HG03432 (cell line): ENCODE measurements at regions not wholly inside any gene's neighbourhood (a gene's known extent, or its start where the extent isn't known, plus 50 kb on each side); places are given as distances from the start of the nearest gene placed in this dataset.

Experiments
- ATAC-seq: cut with Tn5 transposase; IDR thresholded peaks from one replicate; pipeline ENCODE4 v1.9.1; 2021; ENCODE audit warnings: mild to moderate bottlenecking, moderate library complexity; ENCODE audit not compliant: unreplicated experiment

- ATAC-seq, result no peak
Measured at GRCh38 chr4:180491210-180491609, 1752.0 kb upstream of the TENM3 start.

DNA sequence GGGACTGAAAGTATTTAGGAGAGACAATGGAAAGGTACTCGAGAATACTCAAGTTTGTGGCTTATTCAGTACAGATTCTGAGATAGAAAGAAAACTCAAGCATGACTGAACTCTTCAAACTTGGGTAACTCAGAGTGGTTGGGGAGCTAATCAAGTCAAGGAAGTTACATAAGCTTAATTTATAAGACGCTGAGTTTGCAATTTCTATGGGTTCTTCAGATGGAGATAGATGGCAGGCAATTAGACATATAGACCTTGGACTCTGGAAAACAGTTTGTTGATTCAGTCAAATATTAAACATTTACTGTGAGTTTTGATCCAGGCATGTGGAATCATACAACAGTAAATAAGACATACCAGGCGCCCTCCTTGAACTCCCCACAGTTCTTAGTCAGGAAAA, 1749.9 kb upstream of the TENM3 start:
- ATAC-seq, result no peak

DNA sequence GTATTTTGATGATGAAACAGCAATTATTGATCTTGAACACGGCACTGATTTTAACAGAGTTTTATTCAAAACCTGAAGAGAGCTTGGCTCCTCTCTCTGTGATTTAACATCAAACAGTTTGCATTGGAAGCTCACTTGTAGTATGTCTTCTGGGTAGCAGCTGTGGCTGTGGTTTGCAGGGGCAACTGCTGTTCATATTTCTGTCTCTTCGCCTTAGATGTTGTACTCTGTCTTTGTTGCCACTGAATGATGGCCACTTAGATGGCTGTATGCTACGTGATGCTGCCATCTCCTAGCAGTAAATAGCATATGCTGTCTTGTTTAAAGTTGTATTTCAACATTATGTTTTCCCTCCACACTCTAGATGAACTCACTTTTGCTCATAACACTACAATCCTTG, 1743.0 kb upstream of the TENM3 start:
- no peak for ATAC-seq

DNA sequence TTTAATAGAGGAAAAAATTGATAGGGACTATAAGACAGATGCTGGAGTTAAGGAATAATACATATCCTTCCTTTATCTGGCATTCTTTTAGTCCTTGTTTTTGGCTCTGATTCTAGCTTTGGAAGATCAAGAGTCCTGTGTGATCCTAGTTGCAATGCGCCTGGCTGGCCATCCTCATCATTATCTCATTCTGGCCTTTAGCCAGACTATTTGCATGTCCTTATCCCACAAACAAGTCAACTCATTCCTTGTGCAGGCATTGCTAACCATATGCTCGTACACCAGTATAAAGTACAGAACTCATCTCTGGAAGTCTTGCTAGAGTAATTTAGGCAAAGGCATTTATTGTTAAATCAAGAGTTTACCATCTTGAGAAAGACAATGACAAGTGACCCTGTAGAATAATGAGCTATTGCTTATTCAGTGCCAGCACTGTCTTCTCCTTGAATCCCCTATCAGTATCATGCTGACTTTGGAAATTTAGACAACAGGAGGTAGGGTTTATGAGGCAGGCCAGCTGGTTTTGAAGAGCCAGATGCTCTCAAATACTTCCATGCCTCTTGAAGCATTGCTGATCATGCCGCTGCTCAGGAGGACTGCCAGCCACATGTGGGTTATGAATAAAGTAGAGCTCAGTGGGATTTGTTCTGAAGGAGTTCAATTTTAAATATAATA, 1730.3 kb upstream of the TENM3 start:
- no peak for ATAC-seq

GRCh38 chr4:180518906-180519305, 1724.3 kb upstream of the TENM3 start:
- no peak for ATAC-seq

- no peak for ATAC-seq
Measured at GRCh38 chr4:180521181-180521580, 1722.0 kb upstream of the TENM3 start.

GRCh38 chr4:180525523-180526077, 1717.6 kb upstream of the TENM3 start:
- ATAC-seq, result no peak

- ATAC-seq, result no peak
Measured at GRCh38 chr4:180528003-180528402, 1715.2 kb upstream of the TENM3 start.

- no peak for ATAC-seq
Measured at GRCh38 chr4:180530787-180531186, 1712.4 kb upstream of the TENM3 start.

DNA sequence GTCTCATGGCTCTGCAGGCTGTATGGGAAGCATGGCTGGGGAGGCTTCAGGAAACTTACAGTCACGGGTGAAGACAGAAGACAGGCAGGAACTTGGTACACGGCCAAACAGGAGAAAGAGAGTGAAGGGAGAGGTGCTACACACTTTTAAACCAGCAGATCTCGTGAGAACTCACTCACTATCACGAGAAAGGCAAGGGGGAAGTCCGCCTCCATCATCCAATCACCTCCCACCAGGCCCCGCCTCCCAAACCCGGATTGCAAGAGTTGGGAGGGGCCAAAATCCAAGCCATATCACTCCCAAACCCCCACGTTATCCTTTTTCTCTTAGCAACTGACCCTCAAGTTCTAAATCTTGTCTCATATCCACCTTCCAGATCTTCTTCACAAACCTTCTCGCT, 1710.5 kb upstream of the TENM3 start:
- ATAC-seq, result no peak

DNA sequence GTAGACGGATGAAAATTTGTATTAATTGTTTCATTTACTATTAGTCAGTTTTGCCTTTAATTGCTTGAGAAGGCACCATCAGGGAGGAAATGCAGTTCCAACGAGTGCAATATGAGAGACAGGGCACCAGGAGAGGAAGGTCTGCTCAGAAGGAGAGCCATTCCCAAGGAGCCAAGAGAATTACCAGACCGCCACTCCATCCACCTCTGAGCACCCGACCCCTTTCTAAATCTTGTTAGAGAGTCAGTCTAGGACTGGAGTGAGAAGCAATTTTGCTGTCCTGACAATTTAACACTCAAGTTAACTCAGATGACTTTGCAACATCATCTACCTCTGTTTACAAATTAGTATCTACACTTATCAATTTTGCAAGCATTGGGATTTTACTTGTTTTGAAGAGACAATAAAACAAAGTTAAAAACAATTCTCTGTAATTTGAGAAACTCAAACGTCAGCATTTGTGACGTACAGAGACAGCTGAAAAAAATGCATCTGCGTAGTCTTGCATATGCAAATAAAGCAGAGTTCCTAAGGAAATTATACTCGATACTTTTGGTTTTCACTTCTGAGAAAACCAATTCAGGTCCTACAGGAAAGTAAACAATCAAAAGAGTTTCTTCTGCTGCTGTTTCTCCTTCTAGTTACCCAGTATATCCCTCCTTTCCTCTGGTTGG, 1704.7 kb upstream of the TENM3 start:
- ATAC-seq, result no peak

GRCh38 chr4:180539284-180539683, 1703.9 kb upstream of the TENM3 start:
- ATAC-seq, result peak; percentile 77

GRCh38 chr4:180541678-180542077, 1701.5 kb upstream of the TENM3 start:
- ATAC-seq, result no peak

DNA sequence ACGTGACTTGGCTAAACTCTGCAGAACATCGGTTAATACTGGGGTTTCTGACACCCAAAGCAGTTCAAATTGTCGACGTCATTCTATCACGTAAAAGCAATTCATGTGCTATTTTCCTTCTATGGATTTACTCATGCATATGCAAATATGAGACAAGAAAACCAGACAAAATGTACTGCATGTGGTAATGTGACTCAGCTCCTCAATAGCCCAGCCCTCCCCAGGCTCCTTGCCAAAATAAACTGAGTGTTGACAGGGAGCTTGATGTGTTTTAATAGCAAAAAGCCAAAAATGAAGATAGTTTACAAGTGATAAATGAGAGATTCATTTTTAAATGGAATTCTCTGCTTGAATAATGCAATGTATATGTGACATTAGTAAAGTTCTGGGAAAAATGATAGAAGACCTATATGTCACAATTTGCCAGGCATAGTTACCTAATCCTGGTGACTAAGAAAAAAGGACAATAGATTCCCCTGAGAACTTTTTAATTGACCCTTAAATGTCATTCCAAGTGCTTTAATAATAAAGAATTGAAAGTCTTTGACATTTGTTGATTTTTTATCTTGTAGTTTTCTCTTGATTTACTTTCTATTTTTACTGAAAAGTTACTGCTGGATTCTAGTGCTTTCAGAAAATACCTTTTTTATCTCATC, 1700.6 kb upstream of the TENM3 start:
- ATAC-seq, result no peak

- no peak for ATAC-seq
Measured at GRCh38 chr4:180550106-180550505, 1693.1 kb upstream of the TENM3 start.

DNA sequence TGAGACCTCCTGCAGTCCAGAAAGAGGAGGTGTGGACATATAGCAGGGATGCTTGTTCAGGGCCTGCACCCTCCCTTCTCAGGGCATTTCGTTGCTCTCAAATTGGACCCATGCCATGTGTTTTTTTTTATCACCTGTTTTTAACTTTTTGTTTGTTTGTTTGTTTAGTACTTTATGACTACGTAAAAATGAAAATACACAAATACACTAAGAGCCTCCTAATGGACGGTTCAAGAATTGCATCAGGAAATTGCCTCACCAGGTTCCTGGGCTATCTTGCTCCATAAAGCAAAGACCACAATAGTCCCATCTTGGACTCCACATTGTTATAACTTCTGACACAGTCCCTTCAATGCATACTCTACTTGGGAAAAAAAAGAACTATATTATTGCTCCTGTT, 1685.9 kb upstream of the TENM3 start:
- peak; percentile 55 for ATAC-seq

- no peak for ATAC-seq
Measured at GRCh38 chr4:180557950-180558349, 1685.3 kb upstream of the TENM3 start.

- no peak for ATAC-seq
Measured at GRCh38 chr4:180558427-180558826, 1684.8 kb upstream of the TENM3 start.

- ATAC-seq, result no peak
Measured at GRCh38 chr4:180560896-180561295, 1682.3 kb upstream of the TENM3 start.

GRCh38 chr4:180564026-180564425, 1679.2 kb upstream of the TENM3 start:
- no peak for ATAC-seq

GRCh38 chr4:180564448-180564847, 1678.8 kb upstream of the TENM3 start:
- no peak for ATAC-seq

DNA sequence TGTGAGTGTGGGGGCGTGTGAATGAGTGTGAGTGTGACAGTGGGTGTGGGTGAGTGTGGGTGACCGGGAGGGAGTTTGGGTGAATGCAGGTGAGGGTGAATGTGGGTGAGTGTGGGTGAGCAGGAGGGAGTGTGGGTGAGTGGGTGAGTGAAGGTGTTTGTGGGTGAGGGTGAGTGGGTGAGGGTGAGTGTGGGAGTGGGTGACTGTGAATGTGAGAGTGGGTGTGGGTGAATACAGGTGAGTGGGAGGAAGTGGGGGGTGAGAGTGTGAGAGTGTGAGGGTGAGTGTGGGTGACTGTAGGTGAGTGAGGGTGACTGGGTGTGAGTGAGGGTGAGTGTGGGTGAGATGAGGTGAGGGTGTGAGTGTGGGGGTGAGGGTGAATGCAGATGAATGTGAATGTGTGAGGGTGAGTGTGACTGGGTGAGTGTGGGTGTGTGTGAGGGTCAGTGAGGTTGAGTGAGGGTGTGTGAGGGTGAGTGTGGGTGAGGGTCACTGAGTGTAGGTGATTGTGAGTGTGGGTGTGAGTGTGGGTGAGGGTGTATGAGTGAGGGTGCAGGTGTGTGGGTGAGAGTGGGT, 1677.3 kb upstream of the TENM3 start:
- no peak for ATAC-seq
